Eye (tissue), 1 donor: ENCODE measurements at regions not wholly inside any gene's neighbourhood (a gene's known extent, or its start where the extent isn't known, plus 50 kb on each side); places are given as distances from the start of the nearest gene placed in this dataset.
A peak's percentile ranks its signal among the peaks of the same experiment; 100 is the strongest.
"Not testable (repeated sequence)": the region's sequence is repeated elsewhere in the genome, so short reads cannot be mapped to it uniquely, and the experiment has no call there.

Experiments used
- DNase-seq: peaks from one replicate; pipeline ENCODE4 v3.0.0-alpha.2; 2015

DNA sequence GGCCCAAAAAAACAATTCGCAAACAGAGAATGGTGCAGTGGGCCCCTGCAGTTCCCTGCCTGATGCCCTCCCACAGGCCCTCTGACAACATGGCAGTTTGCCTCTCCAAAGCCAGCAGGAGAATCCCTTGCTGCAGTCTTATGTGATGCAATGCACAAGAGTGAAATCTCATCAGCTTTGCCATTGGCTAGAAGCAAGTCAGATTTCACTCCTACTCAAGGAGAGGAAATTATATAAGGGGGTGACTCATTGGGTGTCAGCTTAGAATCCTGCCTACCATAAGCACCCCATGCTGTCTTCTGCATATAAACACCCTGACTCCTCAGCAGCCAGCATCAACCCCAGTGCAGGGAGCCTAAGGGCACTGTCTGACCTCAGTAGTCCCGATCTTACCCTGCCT lies 157.3 kb upstream of the LDB2 start:
- no peak for DNase-seq

DNA sequence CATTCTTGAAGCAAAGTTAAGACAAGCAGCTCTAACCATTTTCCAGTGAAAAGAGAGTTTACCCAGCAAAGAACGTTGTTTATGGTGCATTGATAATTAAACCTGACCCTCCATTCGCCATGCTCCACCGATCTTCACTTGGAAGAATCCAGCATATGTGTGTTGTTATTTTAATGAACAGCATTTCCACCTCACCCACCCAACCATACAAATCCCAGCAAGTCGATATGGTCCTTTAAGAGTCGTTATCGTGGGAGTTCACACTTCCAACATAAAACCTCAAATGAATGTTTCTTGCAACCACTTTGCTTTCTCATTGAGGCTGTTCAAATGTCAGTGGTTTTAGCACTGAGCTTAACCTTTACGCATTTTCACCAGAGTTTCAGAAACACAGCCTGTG lies 147.4 kb upstream of the LDB2 start:
- DNase-seq = no peak

DNA sequence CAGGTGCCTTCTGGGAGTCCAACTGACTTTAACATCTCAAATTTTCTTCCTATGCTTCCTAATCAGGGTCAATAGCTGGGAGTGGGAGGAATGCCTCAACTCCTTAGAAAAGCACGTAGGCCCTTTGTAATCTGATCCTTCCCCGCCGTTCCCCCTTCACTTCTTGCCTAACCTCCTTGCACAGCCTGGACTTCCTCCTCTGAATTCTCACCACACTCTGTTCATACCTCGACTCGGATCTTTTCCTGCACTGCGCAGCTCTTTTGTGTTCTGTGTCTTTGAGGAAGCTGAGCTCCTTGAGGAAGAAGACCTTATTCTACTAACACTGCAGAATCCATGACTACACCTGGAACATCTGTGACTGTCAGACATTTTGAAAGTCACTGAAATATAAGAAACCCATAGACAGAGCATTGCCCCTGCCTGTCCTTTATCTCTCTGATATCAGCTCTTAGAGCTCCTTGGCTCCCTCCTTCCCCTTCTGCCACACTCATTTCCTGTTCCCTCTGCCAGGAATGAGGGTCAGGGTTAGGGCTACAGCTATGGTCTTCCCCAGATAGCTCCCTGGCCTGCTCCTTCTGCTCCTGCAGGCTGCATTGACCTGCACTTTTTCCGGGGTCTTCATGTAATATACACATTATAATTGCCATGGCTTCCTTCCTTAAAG lies 140.2 kb upstream of the LDB2 start:
- DNase-seq = no peak

DNA sequence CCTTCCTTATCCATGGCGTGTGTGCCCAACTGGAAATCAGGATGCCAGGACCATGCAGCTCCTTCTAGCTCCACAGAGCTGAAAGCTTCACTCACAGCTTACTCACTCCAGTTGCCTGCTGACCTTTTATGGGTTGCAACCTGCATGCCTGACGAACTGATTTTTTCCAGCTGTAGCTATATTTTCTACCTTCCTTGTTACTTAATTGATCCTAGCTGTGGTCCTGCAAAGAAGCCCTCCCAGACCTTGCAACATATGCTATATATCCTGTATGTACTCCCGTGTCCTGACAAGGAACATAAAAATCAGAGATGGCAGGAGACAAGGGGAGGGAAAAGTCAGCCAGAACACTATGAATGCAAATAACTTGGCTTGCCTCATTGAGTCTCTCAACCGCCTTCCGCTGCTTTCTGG lies 135.3 kb upstream of the LDB2 start:
- DNase-seq = peak; percentile 2

DNA sequence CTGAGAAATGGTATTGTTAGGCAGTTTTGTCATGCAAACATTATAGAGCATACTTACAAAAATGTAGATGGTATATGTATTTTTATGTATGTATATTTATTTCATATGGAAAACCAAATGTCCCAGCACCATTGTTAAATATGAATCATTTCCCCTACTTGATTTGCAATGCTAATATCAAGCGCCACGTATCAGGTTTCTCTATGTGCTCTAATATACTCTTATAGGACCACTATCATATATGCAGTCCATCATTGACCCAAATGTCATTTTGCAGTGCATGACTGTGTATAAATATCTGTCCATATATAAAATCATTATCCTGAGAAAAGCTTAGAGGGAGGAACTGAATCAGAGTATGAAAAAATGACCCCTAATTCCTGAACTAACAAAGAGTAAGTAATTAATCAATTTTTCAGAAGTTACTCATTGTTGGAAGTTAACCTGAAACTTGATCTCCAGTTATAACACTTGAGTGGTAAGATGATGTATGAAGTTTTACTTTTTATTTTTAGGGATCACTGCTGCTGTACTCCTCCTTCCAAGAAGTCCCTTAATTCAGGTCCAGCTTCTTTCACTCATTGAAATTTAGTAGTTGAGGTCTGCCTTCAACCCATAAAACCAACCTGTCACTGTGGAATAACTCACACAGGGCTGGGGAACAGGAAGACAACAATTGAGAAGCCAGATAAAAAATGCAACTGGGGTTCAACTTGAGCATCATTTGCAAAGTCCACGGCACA lies 134.8 kb upstream of the LDB2 start:
- no peak for DNase-seq

DNA sequence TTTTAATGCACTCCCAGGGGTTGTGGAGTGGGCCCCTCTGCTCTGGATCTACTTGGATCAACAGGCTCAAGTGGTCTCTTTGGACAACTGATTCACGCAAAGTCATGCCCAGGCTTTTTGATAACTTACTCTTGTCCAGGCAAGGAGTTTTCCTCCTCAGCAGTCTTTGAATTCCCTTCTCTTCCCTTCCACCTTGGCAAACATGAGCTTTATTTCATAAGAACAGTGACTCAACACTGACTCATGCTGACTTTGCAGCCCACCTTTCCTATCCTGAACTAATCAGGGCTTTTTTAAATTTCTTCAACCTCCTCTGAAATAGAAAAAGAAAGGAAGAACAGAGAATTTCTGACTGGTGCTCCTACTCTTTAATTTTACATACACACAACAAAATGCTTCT lies 132.1 kb upstream of the LDB2 start:
- DNase-seq = no peak

DNA sequence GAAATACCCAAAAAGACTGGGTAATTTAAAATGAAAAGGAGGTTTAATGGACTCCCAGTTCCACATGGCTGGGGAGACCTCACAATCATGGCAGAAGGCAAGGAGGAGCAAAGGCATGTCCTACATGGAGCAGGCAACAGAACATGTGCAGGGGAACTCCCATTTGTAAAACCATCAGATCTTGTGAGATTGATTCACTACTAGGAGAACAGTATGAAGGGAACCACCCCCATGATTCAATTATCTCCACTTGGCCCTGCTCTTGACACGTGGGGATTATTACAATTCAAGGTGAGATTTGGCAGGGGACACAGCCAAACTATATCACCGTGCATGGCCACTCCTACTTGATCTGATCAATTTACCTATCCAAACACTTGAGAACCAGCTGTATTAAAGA lies 131.5 kb upstream of the LDB2 start:
- DNase-seq = no peak

DNA sequence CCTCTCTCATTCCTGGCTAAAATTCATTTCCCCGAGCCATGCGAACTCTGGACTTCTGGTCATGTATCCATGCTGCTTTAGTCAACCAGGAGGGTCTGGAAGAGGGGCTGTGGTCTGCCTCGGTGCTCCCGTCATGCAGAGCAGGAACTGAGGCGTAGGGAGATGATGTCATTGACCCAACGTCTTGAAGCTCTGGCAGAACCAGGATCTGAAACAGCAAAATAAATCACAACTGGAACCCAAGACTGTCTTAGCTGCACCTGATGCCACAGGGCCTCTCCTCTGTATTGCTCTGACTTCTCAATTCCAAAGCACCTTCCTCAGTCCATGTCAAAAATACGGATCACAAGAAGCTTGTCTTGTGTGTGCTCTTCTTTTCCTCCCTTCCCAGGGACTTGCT lies 131.0 kb upstream of the LDB2 start:
- no peak for DNase-seq

DNA sequence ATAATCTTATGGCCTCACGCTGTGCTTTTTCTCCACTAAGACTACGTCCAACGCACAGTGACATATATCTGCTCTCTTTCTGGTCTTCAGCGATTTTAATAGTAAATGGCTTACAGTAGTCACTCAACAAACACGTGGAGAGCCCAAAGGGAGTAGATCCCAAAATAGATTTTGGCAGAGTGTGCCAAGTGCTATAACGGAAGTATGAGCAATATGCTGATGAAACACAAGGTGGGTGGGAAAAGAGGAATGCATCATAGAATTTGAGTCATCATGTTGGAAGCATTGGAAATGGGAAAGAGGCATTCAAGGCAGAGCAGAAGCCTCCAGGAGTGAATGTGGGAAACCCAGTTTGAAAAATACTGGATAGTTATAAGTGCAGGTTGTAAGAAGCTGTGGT lies 129.1 kb upstream of the LDB2 start:
- DNase-seq = no peak

DNA sequence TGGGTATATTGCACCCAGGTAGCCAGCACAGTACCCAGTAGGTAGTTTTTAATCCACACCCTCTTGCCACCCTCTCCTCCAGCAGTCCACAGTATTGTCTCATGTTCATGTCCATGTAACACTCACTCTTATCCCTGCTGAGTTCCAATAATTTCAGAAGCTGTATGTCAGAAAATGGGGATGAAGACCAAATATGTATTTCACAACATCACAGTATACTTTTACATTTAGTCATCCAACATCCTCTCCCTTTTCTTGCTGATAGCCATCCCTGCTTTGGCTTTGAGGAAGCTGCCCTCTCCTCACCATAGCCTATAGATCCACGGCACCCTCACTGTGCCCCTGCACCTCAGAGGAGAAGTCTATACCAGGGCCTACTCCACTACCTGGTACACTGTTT lies 126.0 kb upstream of the LDB2 start:
- DNase-seq = no peak

DNA sequence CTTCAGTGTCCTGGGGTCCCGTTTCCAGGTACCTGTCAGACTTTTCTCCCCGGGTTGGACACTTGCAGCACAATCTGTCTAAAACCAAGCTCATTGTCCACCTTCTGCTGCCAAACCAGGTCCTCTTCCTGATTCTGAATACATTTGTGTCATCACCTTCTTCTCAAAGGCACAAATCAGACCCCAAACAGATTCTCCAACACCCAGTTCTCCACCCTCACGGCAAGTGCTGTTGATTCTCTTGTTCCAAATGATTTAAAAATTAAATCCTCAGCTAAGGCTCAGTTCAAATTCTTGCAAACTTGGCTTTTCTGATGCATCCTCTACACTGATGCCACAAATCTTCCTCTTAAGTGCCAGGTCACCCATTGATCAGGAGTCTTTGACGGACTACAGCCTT lies 122.5 kb upstream of the LDB2 start:
- DNase-seq = no peak

DNA sequence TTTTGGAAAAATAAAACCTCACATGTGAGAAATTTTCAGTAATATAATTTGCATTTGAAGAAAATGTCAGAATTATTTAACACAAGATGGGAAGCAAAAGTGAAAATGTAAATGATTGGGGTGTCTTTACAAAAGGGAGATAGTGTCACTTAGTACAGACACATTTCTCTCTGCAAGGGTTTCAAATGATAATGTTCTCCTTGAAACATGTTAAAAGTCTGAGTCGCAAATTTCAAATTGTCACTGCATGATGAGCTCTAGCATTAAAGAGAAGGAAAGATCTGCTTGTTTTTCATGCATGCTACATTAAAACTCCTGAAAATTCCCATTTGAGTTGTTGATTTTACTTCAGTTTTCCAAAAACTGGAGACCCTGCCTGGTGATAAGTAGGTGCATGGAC lies 122.0 kb upstream of the LDB2 start:
- DNase-seq = no peak

DNA sequence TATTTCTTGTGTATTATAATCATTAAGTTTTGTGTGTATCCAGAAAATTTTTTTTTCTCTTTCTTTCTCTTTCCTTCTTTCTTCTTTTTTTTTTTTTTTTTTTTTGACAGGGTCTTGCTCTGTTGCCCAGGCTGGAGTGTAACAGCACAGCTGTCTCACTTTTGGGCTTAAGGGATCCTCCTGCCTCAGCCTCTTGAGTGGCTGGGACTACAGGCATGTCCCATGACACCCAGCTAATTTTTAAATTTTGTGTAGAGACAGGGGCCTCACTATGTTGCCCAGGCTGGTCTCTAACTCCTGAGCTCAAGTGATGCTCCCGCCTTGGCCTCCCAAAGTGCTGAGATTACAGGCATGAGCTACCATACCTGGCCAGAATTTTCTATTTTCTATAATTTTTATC lies 120.2 kb upstream of the LDB2 start:
- not testable (repeated sequence) for DNase-seq

DNA sequence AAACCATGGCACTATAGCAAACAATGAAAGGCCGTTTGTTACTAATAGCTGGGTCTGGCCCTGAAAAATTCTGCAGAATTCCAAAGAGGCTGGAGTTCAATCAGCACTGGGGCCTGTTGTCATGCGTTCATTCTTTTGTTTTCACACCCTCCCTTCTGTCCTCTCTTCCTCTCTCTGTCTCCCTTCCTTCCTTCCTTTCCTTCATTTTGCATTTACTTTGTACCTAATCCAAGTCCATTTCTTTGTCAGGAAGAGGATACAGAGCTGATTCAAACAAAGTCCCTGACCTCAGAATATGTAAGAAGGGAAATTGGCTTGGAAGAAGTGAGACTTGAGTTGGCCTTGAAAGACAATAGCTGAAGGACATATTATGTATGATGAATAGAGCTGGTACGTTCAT lies 119.6 kb upstream of the LDB2 start:
- no peak for DNase-seq

DNA sequence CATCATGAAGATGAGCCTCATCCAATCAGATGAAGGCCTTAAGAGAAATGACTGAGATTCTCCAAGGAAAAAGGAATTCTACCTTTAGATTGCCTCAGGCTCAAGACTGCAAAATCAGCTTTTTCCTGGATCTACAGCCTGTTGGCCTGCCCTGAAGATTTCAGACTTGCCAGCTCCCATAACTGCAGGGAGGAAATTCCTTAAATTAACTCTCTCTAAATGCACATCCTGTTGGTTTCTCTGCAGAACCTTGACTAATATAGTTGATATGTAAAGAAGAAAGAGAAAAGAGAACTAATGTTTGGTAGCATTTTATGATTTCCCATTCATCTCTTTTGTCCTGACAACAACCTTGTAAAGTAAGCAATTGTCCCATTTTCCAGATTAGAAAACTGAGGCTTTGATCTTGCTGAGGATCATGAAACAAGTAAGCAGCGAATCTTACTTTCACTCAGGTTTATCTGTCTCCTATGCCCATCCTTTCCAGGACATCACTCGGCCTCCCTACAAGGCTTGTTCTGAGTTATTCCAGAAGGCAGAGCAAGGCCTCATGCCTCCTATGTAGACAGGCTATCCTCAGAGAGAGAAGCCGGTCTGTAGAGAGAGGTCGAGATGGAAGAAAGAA lies 115.0 kb upstream of the LDB2 start:
- DNase-seq = no peak

DNA sequence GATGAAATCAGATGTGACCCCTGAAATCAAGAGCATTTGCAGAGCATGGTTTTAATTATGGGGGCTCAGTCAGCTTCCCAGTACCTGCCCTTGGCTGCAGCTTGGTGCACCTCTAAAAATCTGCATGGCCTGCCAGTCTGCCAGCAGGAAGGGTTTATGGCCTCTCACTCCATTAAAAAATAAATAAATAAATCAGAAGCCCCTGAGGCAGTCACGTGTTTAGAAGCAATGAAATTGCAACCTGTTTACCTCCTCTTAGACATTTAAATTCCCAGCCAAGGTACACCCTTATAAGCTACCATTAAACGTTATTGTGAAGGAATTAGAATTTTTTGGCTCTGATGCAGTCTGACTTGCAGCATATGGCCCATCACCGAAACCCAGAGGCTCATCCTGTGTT lies 114.0 kb upstream of the LDB2 start:
- DNase-seq = no peak

DNA sequence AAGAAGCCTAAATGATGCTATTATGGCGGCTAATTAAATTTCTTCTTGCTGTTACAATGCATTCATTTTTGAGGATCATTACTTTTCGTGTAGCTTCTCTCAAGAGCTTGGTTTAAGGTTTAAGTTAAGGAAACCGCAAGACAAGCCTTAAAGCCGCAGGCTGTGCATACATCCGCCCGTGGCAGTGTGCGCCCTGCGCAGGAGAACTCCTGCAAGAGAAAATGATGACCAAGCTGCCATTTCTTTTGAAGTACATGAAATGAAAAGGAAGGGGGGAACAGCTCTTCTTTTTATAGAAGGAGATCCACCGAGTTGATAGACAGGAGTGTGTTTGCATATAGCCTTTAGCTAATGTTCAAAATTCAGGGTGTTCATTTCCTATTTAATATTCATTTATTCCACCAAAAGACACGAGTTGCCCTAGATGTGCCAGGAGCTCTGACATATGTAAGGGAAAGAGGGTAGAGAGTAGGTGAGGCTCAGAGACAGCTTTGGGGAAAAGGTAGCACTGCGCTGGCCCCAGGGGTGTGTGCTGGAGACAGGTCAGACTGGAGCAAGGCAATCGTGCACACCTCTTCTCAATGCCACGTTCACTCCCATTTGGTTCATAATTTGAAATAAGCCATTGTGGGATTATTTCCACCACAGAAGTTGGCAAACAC lies 112.1 kb upstream of the LDB2 start:
- DNase-seq = no peak

DNA sequence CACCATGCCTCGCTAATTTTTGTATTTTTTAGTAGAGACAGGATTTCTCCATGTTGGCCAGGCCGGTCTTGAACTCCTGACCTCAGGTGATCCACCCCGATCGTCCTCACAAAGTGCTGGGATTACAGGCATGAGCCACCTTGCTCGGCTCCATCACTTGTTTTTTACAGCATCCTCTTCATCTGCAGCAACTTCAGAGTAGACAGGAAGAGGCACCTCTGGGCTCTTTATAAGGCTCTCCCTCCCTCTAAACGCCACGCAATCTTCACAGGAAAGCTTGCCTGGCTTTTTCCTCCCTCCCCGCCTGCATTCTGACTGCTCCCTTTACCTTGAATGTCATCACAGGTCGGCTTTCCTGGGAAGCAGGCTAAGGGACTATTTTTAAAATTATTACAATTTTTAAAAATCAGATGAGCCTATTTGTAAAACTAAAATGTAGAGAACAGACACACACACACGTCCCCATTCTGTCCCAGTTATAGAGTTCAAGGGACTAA lies 111.5 kb upstream of the LDB2 start:
- no peak for DNase-seq

DNA sequence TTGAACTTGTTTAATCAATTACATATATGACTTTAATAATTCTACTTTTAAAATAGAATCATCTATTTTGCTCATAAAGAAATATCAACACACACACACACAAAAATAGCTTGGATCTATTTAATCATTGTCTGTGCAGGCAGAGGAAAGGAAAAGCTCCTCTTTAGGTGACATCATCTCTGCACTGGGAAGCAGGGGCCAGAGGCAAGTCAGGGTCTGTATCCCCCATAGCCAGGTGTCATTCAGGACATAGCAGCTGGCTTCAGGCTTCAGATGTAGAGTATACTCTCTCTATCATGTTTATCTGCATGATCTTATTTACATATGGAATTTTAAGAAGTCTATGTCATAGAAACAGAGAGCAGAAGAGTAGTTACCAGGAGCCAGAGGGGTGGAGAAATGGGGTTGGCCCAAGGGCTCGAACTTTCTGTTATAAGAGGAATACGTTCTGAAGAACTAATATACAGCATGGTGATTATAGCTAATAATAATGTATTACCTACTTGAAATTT lies 110.4 kb upstream of the LDB2 start:
- no peak for DNase-seq

DNA sequence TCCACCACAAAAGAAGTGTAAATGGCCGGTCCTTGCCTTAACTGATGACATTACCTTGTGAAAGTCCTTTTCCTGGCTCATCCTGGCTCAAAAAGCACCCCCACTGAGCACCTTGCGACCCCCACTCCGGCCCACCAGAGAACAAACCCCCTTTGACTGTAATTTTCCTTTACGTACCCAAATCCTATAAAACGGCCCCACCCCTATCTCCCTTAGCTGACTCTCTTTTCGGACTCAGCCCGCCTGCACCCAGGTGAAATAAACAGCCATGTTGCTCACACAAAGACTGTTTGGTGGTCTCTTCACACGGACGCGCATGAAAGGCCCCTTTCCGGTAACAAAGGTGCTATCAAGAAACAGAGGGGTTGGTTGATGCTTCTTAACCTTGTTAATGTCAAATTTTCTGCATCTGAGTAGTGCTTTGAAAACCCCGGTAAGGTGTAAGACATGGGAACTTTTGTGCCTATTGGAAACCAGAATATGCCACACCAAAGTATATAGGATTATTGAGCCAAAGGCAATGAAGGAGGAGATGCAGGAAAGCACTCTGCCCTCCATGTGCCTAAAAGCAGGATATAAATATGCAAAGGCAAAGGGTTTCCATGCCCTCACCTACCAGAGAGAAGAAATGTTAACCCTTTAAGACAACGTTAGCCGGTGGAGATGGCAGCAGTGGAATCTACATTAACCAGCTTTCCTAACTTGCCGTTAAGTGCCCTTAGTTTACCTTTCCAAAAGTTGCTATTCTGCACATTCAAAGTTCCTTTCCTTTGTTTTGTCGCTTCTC lies 105.4 kb upstream of the LDB2 start:
- DNase-seq = not testable (repeated sequence)

DNA sequence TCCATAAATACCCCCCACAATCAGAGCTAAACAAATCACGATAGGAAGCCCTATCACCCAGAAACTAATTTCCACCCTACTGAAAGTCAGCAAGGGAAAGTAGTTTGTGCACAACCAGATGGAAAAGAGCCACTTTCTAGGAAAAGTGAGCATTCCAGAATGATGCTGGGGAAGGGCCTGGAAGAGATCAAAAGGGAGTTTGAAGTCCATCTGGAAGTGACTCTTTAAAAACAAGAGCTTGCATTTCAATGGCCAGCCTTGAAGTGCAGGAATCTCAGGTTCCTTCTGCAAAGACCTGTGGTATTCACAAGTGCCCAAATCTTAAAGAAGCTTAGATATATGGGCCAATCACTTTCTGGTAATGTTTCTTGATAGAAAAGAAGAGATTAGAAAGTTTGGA lies 97.0 kb upstream of the LDB2 start:
- no peak for DNase-seq

DNA sequence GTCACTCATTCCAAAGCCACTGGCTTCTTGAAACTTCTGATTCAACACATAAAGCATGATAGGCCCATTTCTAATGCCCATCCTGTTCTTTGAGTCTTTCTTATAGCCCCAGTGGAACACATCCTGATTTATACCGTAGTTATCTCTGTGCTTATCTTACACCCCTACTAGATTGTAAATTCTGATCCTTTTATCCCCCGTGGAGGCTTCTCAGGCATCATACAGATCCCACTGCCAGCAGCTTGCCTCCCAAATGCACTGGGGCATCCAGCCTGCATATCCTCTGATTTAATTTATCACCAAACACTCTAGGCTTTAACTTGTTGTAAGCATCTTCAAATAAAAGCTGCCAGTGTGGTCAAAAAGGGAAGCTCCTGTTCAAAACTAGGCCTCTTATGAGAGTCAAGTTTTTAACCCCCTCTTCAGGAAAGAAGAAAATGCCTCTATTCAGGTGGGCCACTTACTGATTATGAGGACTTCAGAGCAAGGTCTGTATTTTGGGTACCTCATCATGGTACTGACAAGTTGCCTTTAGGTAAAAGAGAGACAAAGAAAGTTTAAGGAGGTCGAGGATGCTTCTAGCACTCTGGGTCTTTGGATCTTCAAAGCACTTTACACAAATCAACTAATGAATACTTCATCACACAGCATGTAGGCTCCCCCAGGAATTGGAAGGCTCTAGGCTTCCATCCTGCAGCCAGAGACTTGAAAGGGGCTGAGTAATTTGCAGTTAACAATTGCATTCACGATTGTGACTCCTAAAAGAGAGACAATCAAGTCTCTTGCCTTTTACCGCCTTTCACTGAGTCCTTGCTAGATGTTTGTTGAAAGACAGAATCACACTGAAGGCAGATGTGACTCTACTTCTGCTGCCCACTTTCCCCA lies 95.8 kb upstream of the LDB2 start:
- no peak for DNase-seq
